ENCODE measurements at regions not wholly inside any gene's neighbourhood (a gene's known extent, or its start where the extent isn't known, plus 50 kb on each side); places are given as distances from the start of the nearest gene placed in this dataset.
A peak's percentile ranks its signal among the peaks of the same experiment; 100 is the strongest.

GRCh38 chr5:165321912-165322311, 1816.5 kb downstream of the MAT2B start:
- H3K4me3 ChIP-seq (ENCODE audit: control insufficient read depth, low read depth, low read length) = no peak overlapping the region
- no peak for TF ChIP-seq CTCF (conservative IDR thresholded peaks at IDR 0.05; ENCODE audit: control insufficient read depth, insufficient read depth, low read depth, low read length)
- DNase-seq (ENCODE audit: low read depth) = peak; percentile 83

- DNase-seq (ENCODE audit: low read depth) = peak; percentile 80
- H3K4me3 ChIP-seq (ENCODE audit: control insufficient read depth, low read depth, low read length) = no peak overlapping the region
- no peak for TF ChIP-seq CTCF (conservative IDR thresholded peaks at IDR 0.05; ENCODE audit: control insufficient read depth, insufficient read depth, low read depth, low read length)
Observed at GRCh38 chr5:165325221-165325620, 1819.8 kb downstream of the MAT2B start.

- no peak overlapping the region for H3K4me3 ChIP-seq (ENCODE audit: control insufficient read depth, low read depth, low read length)
- TF ChIP-seq CTCF (conservative IDR thresholded peaks at IDR 0.05; ENCODE audit: control insufficient read depth, insufficient read depth, low read depth, low read length) = no peak
- no peak for DNase-seq (ENCODE audit: low read depth)
Observed at GRCh38 chr5:165327631-165328030, 1822.2 kb downstream of the MAT2B start.

- TF ChIP-seq CTCF (conservative IDR thresholded peaks at IDR 0.05; ENCODE audit: control insufficient read depth, insufficient read depth, low read depth, low read length) = no peak
- no peak overlapping the region for H3K4me3 ChIP-seq (ENCODE audit: control insufficient read depth, low read depth, low read length)
- DNase-seq (ENCODE audit: low read depth) = peak; percentile 64
Observed at GRCh38 chr5:165328846-165329245, 1823.4 kb downstream of the MAT2B start.

- TF ChIP-seq CTCF (conservative IDR thresholded peaks at IDR 0.05; ENCODE audit: control insufficient read depth, insufficient read depth, low read depth, low read length) = no peak
- no peak overlapping the region for H3K4me3 ChIP-seq (ENCODE audit: control insufficient read depth, low read depth, low read length)
- no peak for DNase-seq (ENCODE audit: low read depth)
Observed at GRCh38 chr5:165333623-165334022, 1828.2 kb downstream of the MAT2B start.

DNA sequence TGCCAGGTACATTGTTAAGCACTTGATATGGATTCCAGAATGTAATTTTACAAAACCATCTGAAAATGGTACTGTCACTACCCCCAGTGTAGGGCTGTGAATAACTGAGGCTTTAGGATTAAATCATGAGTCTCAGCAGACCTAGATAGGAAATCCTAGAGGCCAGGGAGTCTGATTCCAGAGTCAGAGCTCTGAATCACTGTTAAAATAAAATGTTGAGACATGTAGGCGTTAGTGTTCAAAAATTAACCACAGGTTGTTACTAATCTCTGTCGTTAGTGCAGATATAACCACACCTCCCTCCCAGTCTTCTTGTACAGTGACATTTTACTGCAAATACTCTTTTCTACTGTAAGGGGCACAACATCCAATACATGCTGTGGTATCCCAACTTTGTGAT, 1828.8 kb downstream of the MAT2B start:
- no peak for TF ChIP-seq CTCF (conservative IDR thresholded peaks at IDR 0.05; ENCODE audit: control insufficient read depth, insufficient read depth, low read depth, low read length)
- no peak overlapping the region for H3K4me3 ChIP-seq (ENCODE audit: control insufficient read depth, low read depth, low read length)
- DNase-seq (ENCODE audit: low read depth) = peak; percentile 64

GRCh38 chr5:165349735-165350134, 1844.3 kb downstream of the MAT2B start:
- no peak for TF ChIP-seq CTCF (conservative IDR thresholded peaks at IDR 0.05; ENCODE audit: control insufficient read depth, insufficient read depth, low read depth, low read length)
- no peak overlapping the region for H3K4me3 ChIP-seq (ENCODE audit: control insufficient read depth, low read depth, low read length)
- no peak for DNase-seq (ENCODE audit: low read depth)
